CD14-positive monocyte (primary cell): ENCODE measurements at regions not wholly inside any gene's neighbourhood (a gene's known extent, or its start where the extent isn't known, plus 50 kb on each side); places are given as distances from the start of the nearest gene placed in this dataset.

Experiments used
- DNase-seq, 3 donors: peaks; one replicate each; pipeline ENCODE4 v3.0.0-alpha.2; 2011 to 2022
- H2AFZ ChIP-seq: 2 replicates; pipeline ENCODE4 v1.6.0; 2012; ENCODE audit warnings: mild to moderate bottlenecking, low read depth, low read length, inconsistent platforms; ENCODE audit not compliant: insufficient read depth, poor library complexity, severe bottlenecking
- H3K27ac ChIP-seq, 2 donors: 1 replicate in 1 of 2; 2 replicates in 1 of 2; pipeline ENCODE4 v1.5.1; 2012 to 2013; ENCODE audit warnings: low read length in 2 of 2, control low read depth in 1 of 2, inconsistent platforms in 1 of 2, low read depth in 1 of 2, mild to moderate bottlenecking in 1 of 2
- H3K27me3 ChIP-seq, 2 donors: one replicate each; pipeline versions ENCODE4 v1.6.0 to v1.6.1; 2011 to 2013; ENCODE audit warnings: low read length in 2 of 2; ENCODE audit not compliant: control insufficient read depth in 2 of 2, insufficient read depth in 2 of 2
- H3K36me3 ChIP-seq, 2 donors: replicated peaks in 1 of 2; 1 replicate in 1 of 2; 2 replicates in 1 of 2; pipeline versions ENCODE4 v1.5.1 to v1.6.1; 2012 to 2013; ENCODE audit warnings: low read length in 2 of 2, control low read depth in 1 of 2, inconsistent platforms in 1 of 2, mild to moderate bottlenecking in 1 of 2; ENCODE audit not compliant: insufficient read depth in 2 of 2, control insufficient read depth in 1 of 2
- H3K4me1 ChIP-seq, 2 donors: 1 replicate in 1 of 2; 2 replicates in 1 of 2; pipeline versions ENCODE4 v1.5.1 to v1.6.1; 2012 to 2013; ENCODE audit warnings: low read length in 2 of 2, control low read depth in 1 of 2, inconsistent platforms in 1 of 2, mild to moderate bottlenecking in 1 of 2, moderate library complexity in 1 of 2; ENCODE audit not compliant: insufficient read depth in 2 of 2, control insufficient read depth in 1 of 2
- H3K4me2 ChIP-seq: replicated peaks from 2 replicates; pipeline ENCODE3; 2012; ENCODE audit warnings: low read length, moderate library complexity, mild to moderate bottlenecking; ENCODE audit not compliant: poor library complexity, severe bottlenecking; ENCODE audit errors: extremely low read depth
- H3K4me3 ChIP-seq, 3 experiments: fragments of 200-600 bp in 1 of 3; sonication (generic) in 1 of 3; replicated peaks in 1 of 3; 1 replicate in 2 of 3; 2 replicates in 1 of 3; pipeline ENCODE4 v1.5.1; 2011 to 2013; ENCODE audit warnings: low read length in 3 of 3, mild to moderate bottlenecking in 3 of 3, control low read depth in 2 of 3, low read depth in 2 of 3, inconsistent platforms in 1 of 3, moderate library complexity in 1 of 3
- H3K79me2 ChIP-seq: 2 replicates; pipeline ENCODE4 v1.6.0; 2012; ENCODE audit warnings: mild to moderate bottlenecking, control low read depth, inconsistent platforms, low read length, moderate library complexity; ENCODE audit not compliant: insufficient read depth
- H3K9ac ChIP-seq: 2 replicates; pipeline ENCODE4 v1.6.0; 2017; ENCODE audit warnings: low read length, mild to moderate bottlenecking; ENCODE audit not compliant: insufficient read depth, poor library complexity, severe bottlenecking
- H3K9me3 ChIP-seq, 2 donors: replicated peaks in 1 of 2; 1 replicate in 1 of 2; 2 replicates in 1 of 2; pipeline versions ENCODE4 v1.5.1 to v1.6.1; 2012 to 2013; ENCODE audit warnings: low read length in 2 of 2, control low read depth in 1 of 2; ENCODE audit not compliant: control insufficient read depth in 1 of 2, insufficient read depth in 1 of 2
- H4K20me1 ChIP-seq: 2 replicates; pipeline ENCODE4 v1.6.0; 2012; ENCODE audit warnings: mild to moderate bottlenecking, low read length, control low read depth, moderate library complexity; ENCODE audit not compliant: insufficient read depth
- H3K27ac Mint-ChIP-seq, 7 donors: one replicate each; pipeline ENCODE4 v1.8.0; 2020; ENCODE audit warnings: mild to moderate bottlenecking in 7 of 7, mixed read lengths in 7 of 7, moderate library complexity in 6 of 7, inconsistent platforms in 2 of 7
- H3K27me3 Mint-ChIP-seq, 3 donors: one replicate each; pipeline ENCODE4 v1.8.0; 2021 to 2022; ENCODE audit warnings: low read depth in 3 of 3, mild to moderate bottlenecking in 3 of 3, mixed read lengths in 3 of 3, moderate library complexity in 3 of 3, inconsistent platforms in 1 of 3
- H3K36me3 Mint-ChIP-seq, 2 donors: one replicate each; pipeline ENCODE4 v1.8.0; 2020; ENCODE audit warnings: mixed read lengths in 2 of 2, inconsistent platforms in 1 of 2, mild to moderate bottlenecking in 1 of 2
- H3K4me1 Mint-ChIP-seq: one replicate; pipeline ENCODE4 v1.8.0; 2020; ENCODE audit warnings: mild to moderate bottlenecking, mixed read lengths
- H3K4me3 Mint-ChIP-seq, 2 donors: one replicate each; pipeline ENCODE4 v1.8.0; 2020; ENCODE audit warnings: mild to moderate bottlenecking in 2 of 2, mixed read lengths in 2 of 2, moderate library complexity in 1 of 2
- H3K9me3 Mint-ChIP-seq, 7 donors: one replicate each; pipeline ENCODE4 v1.8.0; 2020 to 2022; ENCODE audit warnings: mixed read lengths in 7 of 7, mild to moderate bottlenecking in 6 of 7, moderate library complexity in 6 of 7, inconsistent platforms in 2 of 7
- CTCF ChIP-seq: fragments of 200-600 bp; IDR thresholded peaks from one replicate; pipeline ENCODE4 v1.8.0; 2022; ENCODE audit warnings: antibody characterized with exemption, mild to moderate bottlenecking
- WGBS: methylation state at CpG from one replicate; pipeline ENCODE4 v1.1.5; 2013; ENCODE audit warnings: missing lambda C conversion rate; ENCODE audit not compliant: insufficient coverage; 5-methylcytosine and 5-hydroxymethylcytosine counted together
- intact Hi-C, 2 donors: fragments of 100-400 bp; cut with micrococcal nuclease; formaldehyde crosslinking; loops; one replicate each; pipeline versions ENCODE4 v1.15.0 to v1.15.1; 2023

- no peak for TF ChIP-seq CTCF
- Histone ChIP-seq H3K4me2 (no peak overlapping the region), H3K27me3 (no peaks in the 10 kb centered on the region), H3K9ac (no peak overlapping the region), H3K4me1 (no peaks in the 10 kb centered on the region), H3K27ac (no peak overlapping the region), H3K79me2 (no peaks in the 10 kb centered on the region), H3K4me3 (no peak overlapping the region), H3K9me3 (no peaks in the 10 kb centered on the region), H2AFZ (no peak overlapping the region), H4K20me1 (no peaks in the 10 kb centered on the region), H3K36me3 (no peaks in the 10 kb centered on the region)
- no peak overlapping the region for H3K27ac Mint-ChIP-seq
- intact Hi-C loops, result no loop called here
- no peaks in the 10 kb centered on the region for H3K36me3 Mint-ChIP-seq
- no peaks in the 10 kb centered on the region for H3K4me1 Mint-ChIP-seq
- DNase-seq, result no peak
- no peaks in the 10 kb centered on the region for H3K27me3 Mint-ChIP-seq
- peaks cover 0 to 12% (median 0%) of the 10 kb centered on the region in 7 donors for H3K9me3 Mint-ChIP-seq
- H3K4me3 Mint-ChIP-seq, result no peak overlapping the region
These were observed 155.3 kb upstream of the FSCB start for GRCh38 chr14:44662250-44662891.

DNA sequence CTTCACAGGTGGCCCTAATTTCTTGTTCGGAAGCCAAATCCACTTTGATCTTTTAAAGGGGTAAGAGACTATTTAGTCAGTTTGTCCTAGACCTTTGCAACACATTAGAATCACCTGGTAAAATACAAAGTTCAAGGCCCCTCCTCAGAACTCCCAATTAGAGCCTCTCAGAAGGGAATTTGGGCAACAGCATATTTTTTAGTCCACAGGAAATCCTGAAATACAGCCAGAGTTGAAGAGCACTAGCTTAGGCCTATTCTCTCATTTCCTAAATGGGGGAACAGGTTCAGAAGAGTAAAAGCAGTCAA lies 151.3 kb upstream of the FSCB start:
- Histone ChIP-seq H3K27ac (no peak overlapping the region), H4K20me1 (no peaks in the 10 kb centered on the region), H3K4me1 (no peaks in the 10 kb centered on the region), H3K9ac (no peak overlapping the region), H3K9me3 (no peaks in the 10 kb centered on the region), H3K79me2 (no peaks in the 10 kb centered on the region), H3K36me3 (no peaks in the 10 kb centered on the region), H3K4me3 (no peak overlapping the region), H3K4me2 (no peak overlapping the region), H2AFZ (no peak overlapping the region), H3K27me3 (no peaks in the 10 kb centered on the region)
- Mint-ChIP-seq H3K4me1 (no peaks in the 10 kb centered on the region), H3K9me3 (peaks cover 0 to 5% (median 0%) of the 10 kb centered on the region in 7 donors), H3K27me3 (peaks cover 0 to 2% (median 0%) of the 10 kb centered on the region in 3 donors), H3K27ac (no peak overlapping the region), H3K4me3 (no peak overlapping the region), H3K36me3 (no peaks in the 10 kb centered on the region)
- no peak for TF ChIP-seq CTCF
- DNase-seq, result no peak
- no CpG with 5 or more reads among the region's 1 CpG for WGBS
- intact Hi-C loops, result no loop called here
